Upper lobe of left lung (tissue), 4 donors: ENCODE measurements at regions not wholly inside any gene's neighbourhood (a gene's known extent, or its start where the extent isn't known, plus 50 kb on each side); places are given as distances from the start of the nearest gene placed in this dataset.

Experiments
- POLR2A ChIP-seq, 4 donors: fragments of 450-650 bp; IDR thresholded peaks; one replicate each; pipeline ENCODE4 v1.5.1; 2016 to 2017; ENCODE audit warnings: antibody characterized with exemption in 4 of 4, mild to moderate bottlenecking in 2 of 4
- TF ChIP-seq, protein P1 (sequence below), 6 experiments: fragments of 450-650 bp in 4 of 6; fragments of 200-600 bp in 2 of 6; sonication (generic) in 2 of 6; IDR thresholded peaks; one replicate each; pipeline ENCODE4 v1.5.1; 2016 to 2019; ENCODE audit warnings: antibody characterized with exemption in 6 of 6

DNA sequence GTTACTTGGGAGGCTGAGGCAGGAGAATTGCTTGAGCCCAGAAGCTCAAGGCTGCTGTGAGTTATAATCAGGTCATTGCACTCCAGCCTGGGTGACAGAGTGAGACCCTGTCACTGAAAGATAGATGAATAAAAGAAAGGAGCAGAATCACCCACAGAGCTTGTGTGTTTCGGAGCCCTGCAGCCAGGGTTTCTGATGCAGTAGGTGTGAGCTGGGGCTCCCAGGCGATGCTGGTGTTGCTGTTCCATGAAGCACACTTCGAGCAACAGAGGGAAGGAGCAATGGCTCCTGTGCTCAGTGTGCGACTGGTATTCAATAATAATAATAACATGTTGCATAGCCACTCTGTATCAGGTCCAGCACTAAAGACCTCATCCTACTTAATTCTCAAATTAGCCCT, 197.5 kb upstream of the CST7 start:
- TF ChIP-seq, protein P1, sequence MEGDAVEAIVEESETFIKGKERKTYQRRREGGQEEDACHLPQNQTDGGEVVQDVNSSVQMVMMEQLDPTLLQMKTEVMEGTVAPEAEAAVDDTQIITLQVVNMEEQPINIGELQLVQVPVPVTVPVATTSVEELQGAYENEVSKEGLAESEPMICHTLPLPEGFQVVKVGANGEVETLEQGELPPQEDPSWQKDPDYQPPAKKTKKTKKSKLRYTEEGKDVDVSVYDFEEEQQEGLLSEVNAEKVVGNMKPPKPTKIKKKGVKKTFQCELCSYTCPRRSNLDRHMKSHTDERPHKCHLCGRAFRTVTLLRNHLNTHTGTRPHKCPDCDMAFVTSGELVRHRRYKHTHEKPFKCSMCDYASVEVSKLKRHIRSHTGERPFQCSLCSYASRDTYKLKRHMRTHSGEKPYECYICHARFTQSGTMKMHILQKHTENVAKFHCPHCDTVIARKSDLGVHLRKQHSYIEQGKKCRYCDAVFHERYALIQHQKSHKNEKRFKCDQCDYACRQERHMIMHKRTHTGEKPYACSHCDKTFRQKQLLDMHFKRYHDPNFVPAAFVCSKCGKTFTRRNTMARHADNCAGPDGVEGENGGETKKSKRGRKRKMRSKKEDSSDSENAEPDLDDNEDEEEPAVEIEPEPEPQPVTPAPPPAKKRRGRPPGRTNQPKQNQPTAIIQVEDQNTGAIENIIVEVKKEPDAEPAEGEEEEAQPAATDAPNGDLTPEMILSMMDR (IDR thresholded peaks at IDR 0.05): no peak
- TF ChIP-seq POLR2A (IDR thresholded peaks at IDR 0.05): no peak
